BE2C (cell line): ENCODE measurements at regions not wholly inside any gene's neighbourhood (a gene's known extent, or its start where the extent isn't known, plus 50 kb on each side); places are given as distances from the start of the nearest gene placed in this dataset.

ENCODE experiments used
- DNase-seq: peaks from one replicate; pipeline ENCODE4 v3.0.0-alpha.2; 2020
- H3K27me3 ChIP-seq: fragments of 250-450 bp; sonication (Bioruptor Pico); 2 replicates; pipeline ENCODE4 v1.5.1; 2020; ENCODE audit warnings: mild to moderate bottlenecking
- H3K36me3 ChIP-seq: fragments of 250-450 bp; sonication (Bioruptor Pico); 2 replicates; pipeline ENCODE4 v1.5.1; 2020; ENCODE audit warnings: mild to moderate bottlenecking
- H3K4me1 ChIP-seq: fragments of 250-450 bp; sonication (Bioruptor Pico); 2 replicates; pipeline ENCODE4 v1.5.1; 2020
- H3K4me3 ChIP-seq: 2 replicates; pipeline ENCODE4 v1.5.1; 2011; ENCODE audit warnings: low read depth, low read length
- H3K9me3 ChIP-seq: fragments of 250-450 bp; sonication (Bioruptor Pico); 2 replicates; pipeline ENCODE4 v1.5.1; 2020
- CTCF ChIP-seq: IDR thresholded peaks from 2 replicates; pipeline ENCODE4 v1.5.1; 2012; ENCODE audit warnings: mild to moderate bottlenecking, low read depth, low read length

GRCh38 chr17:79138826-79139225 is 64.2 kb downstream of the ENGASE start:
- peaks cover 80% of the 10 kb centered on the region for H3K27me3 ChIP-seq
- no peaks in the 10 kb centered on the region for H3K4me1 ChIP-seq
- H3K36me3 ChIP-seq, result no peaks in the 10 kb centered on the region
- H3K4me3 ChIP-seq, result no peak overlapping the region
- no peak for TF ChIP-seq CTCF
- H3K9me3 ChIP-seq, result no peaks in the 10 kb centered on the region
- DNase-seq, result no peak

GRCh38 chr17:79137789-79138165 is 63.2 kb downstream of the ENGASE start:
- no peak for TF ChIP-seq CTCF
- H3K9me3 ChIP-seq, result no peaks in the 10 kb centered on the region
- H3K4me1 ChIP-seq, result no peaks in the 10 kb centered on the region
- no peak for DNase-seq
- no peak overlapping the region for H3K4me3 ChIP-seq
- H3K36me3 ChIP-seq, result no peaks in the 10 kb centered on the region
- peaks cover 82% of the 10 kb centered on the region for H3K27me3 ChIP-seq

GRCh38 chr17:79137015-79137788 is 62.6 kb downstream of the ENGASE start:
- DNase-seq, result no peak
- peaks cover 82% of the 10 kb centered on the region for H3K27me3 ChIP-seq
- no peak for TF ChIP-seq CTCF
- no peak overlapping the region for H3K4me3 ChIP-seq
- no peaks in the 10 kb centered on the region for H3K4me1 ChIP-seq
- H3K9me3 ChIP-seq, result no peaks in the 10 kb centered on the region
- H3K36me3 ChIP-seq, result no peaks in the 10 kb centered on the region

GRCh38 chr17:79136596-79136995 is 62.0 kb downstream of the ENGASE start:
- Histone ChIP-seq H3K4me1 (no peaks in the 10 kb centered on the region), H3K36me3 (no peaks in the 10 kb centered on the region), H3K4me3 (no peak overlapping the region), H3K27me3 (peaks cover 77% of the 10 kb centered on the region), H3K9me3 (no peaks in the 10 kb centered on the region)
- DNase-seq, result no peak
- TF ChIP-seq CTCF, result no peak
